HCEC 1CT (cell line): ENCODE measurements at regions not wholly inside any gene's neighbourhood (a gene's known extent, or its start where the extent isn't known, plus 50 kb on each side); places are given as distances from the start of the nearest gene placed in this dataset.
"Not testable (repeated sequence)": the region's sequence is repeated elsewhere in the genome, so short reads cannot be mapped to it uniquely, and the experiment has no call there.

Experiments
- DNase-seq: peaks from one replicate; pipeline ENCODE4 v3.0.0-alpha.2; 2017

GRCh38 chr15:30030345-30030744 lies 52.4 kb upstream of the GOLGA8J start:
- DNase-seq = no peak

- no peak for DNase-seq
Observed at GRCh38 chr15:30023798-30024295, 58.9 kb upstream of the GOLGA8J start.

- no peak for DNase-seq
Observed at GRCh38 chr15:30010746-30011145, 72.0 kb upstream of the GOLGA8J start.

GRCh38 chr15:30008156-30008555 lies 74.6 kb upstream of the GOLGA8J start:
- DNase-seq = no peak

GRCh38 chr15:30001602-30002001 lies 81.2 kb upstream of the GOLGA8J start:
- DNase-seq = no peak

GRCh38 chr15:29998033-29998432 lies 84.7 kb upstream of the GOLGA8J start:
- no peak for DNase-seq

GRCh38 chr15:29997499-29997898 lies 85.3 kb upstream of the GOLGA8J start:
- DNase-seq = no peak

- no peak for DNase-seq
Observed at GRCh38 chr15:29994284-29994683, 88.5 kb upstream of the GOLGA8J start.

- DNase-seq = no peak
Observed at GRCh38 chr15:29990954-29991353, 91.8 kb upstream of the GOLGA8J start.

GRCh38 chr15:29990035-29990434 lies 92.7 kb upstream of the GOLGA8J start:
- no peak for DNase-seq

- DNase-seq = no peak
Observed at GRCh38 chr15:29988701-29989100, 94.1 kb upstream of the GOLGA8J start.

GRCh38 chr15:29986946-29987345 lies 95.8 kb upstream of the GOLGA8J start:
- no peak for DNase-seq

- no peak for DNase-seq
Observed at GRCh38 chr15:29978411-29979382, 104.1 kb upstream of the GOLGA8J start.

GRCh38 chr15:29974056-29974455 lies 108.7 kb upstream of the GOLGA8J start:
- not testable (repeated sequence) for DNase-seq

GRCh38 chr15:29972051-29972450 lies 110.7 kb upstream of the GOLGA8J start:
- DNase-seq = no peak

GRCh38 chr15:29970402-29970695 lies 112.4 kb upstream of the GOLGA8J start:
- DNase-seq = no peak

GRCh38 chr15:29969562-29970401 lies 113.0 kb upstream of the GOLGA8J start:
- no peak for DNase-seq

GRCh38 chr15:29968895-29969561 lies 113.7 kb upstream of the GOLGA8J start:
- no peak for DNase-seq

- no peak for DNase-seq
Observed at GRCh38 chr15:29968099-29968894, 114.5 kb upstream of the GOLGA8J start.

- no peak for DNase-seq
Observed at GRCh38 chr15:29962407-29962806, 120.3 kb upstream of the GOLGA8J start.

GRCh38 chr15:29959384-29960137 lies 123.2 kb upstream of the GOLGA8J start:
- DNase-seq = no peak

GRCh38 chr15:29952225-29952624 lies 130.0 kb upstream of the TJP1 start:
- no peak for DNase-seq
